ENCODE measurements at regions not wholly inside any gene's neighbourhood (a gene's known extent, or its start where the extent isn't known, plus 50 kb on each side); places are given as distances from the start of the nearest gene placed in this dataset.

GRCh38 chr6:85008296-85009009 lies 244.1 kb upstream of the TBX18 start:
- no peaks in the 10 kb centered on the region for H3K9me3 ChIP-seq
- H3K27ac ChIP-seq, result no peak overlapping the region
- no peak overlapping the region for H3K4me3 ChIP-seq
- no peak for ATAC-seq (ENCODE audit: insufficient number of reproducible peaks, low FRiP score, low read depth)
- H3K36me3 ChIP-seq, result no peaks in the 10 kb centered on the region
- H3K27me3 ChIP-seq (replicated peaks; ENCODE audit: insufficient read depth), result no peaks in the 10 kb centered on the region
- TF ChIP-seq CTCF (IDR thresholded peaks at IDR 0.05), result no peak
- no peak for DNase-seq (ENCODE audit: low spot score)
- no peaks in the 10 kb centered on the region for H3K4me1 ChIP-seq (ENCODE audit: control insufficient read depth in 1 of 2, low read depth in 2 of 2)

GRCh38 chr6:85006362-85006761 lies 242.0 kb upstream of the TBX18 start:
- Histone ChIP-seq H3K4me3 (no peak overlapping the region), H3K9me3 (no peaks in the 10 kb centered on the region), H3K36me3 (no peaks in the 10 kb centered on the region), H3K27ac (no peak overlapping the region), H3K4me1 (ENCODE audit: control insufficient read depth in 1 of 2, low read depth in 2 of 2) (no peaks in the 10 kb centered on the region), H3K27me3 (replicated peaks; ENCODE audit: insufficient read depth) (no peaks in the 10 kb centered on the region)
- TF ChIP-seq CTCF (IDR thresholded peaks at IDR 0.05), result no peak
- no peak for DNase-seq (ENCODE audit: low spot score)
- ATAC-seq (ENCODE audit: insufficient number of reproducible peaks, low FRiP score, low read depth), result no peak

- no peaks in the 10 kb centered on the region for H3K9me3 ChIP-seq
- no peaks in the 10 kb centered on the region for H3K36me3 ChIP-seq
- DNase-seq (ENCODE audit: low spot score) (no peak), ATAC-seq (ENCODE audit: insufficient number of reproducible peaks, low FRiP score, low read depth) (no peak)
- no peaks in the 10 kb centered on the region for H3K4me1 ChIP-seq (ENCODE audit: control insufficient read depth in 1 of 2, low read depth in 2 of 2)
- no peak overlapping the region for H3K4me3 ChIP-seq
- no peaks in the 10 kb centered on the region for H3K27me3 ChIP-seq (replicated peaks; ENCODE audit: insufficient read depth)
- no peak overlapping the region for H3K27ac ChIP-seq
- TF ChIP-seq CTCF (IDR thresholded peaks at IDR 0.05), result no peak
Observed at GRCh38 chr6:85005494-85005893, 241.1 kb upstream of the TBX18 start.

- H3K4me1 ChIP-seq (ENCODE audit: control insufficient read depth in 1 of 2, low read depth in 2 of 2), result no peaks in the 10 kb centered on the region
- no peak overlapping the region for H3K4me3 ChIP-seq
- ATAC-seq (ENCODE audit: insufficient number of reproducible peaks, low FRiP score, low read depth) (no peak), DNase-seq (ENCODE audit: low spot score) (no peak)
- no peaks in the 10 kb centered on the region for H3K36me3 ChIP-seq
- H3K27ac ChIP-seq, result no peak overlapping the region
- no peak for TF ChIP-seq CTCF (IDR thresholded peaks at IDR 0.05)
- no peaks in the 10 kb centered on the region for H3K9me3 ChIP-seq
- H3K27me3 ChIP-seq (replicated peaks; ENCODE audit: insufficient read depth), result no peaks in the 10 kb centered on the region
Observed at GRCh38 chr6:85004361-85004995, 240.1 kb upstream of the TBX18 start.

GRCh38 chr6:85002847-85003246 lies 238.4 kb upstream of the TBX18 start:
- no peaks in the 10 kb centered on the region for H3K4me1 ChIP-seq (ENCODE audit: control insufficient read depth in 1 of 2, low read depth in 2 of 2)
- no peak for ATAC-seq (ENCODE audit: insufficient number of reproducible peaks, low FRiP score, low read depth)
- TF ChIP-seq CTCF (IDR thresholded peaks at IDR 0.05), result no peak

More at GRCh38 chr6:85002847-85003246, 238.4 kb upstream of the TBX18 start:
- DNase-seq (ENCODE audit: low spot score), result no peak
- Histone ChIP-seq H3K27ac (no peak overlapping the region), H3K36me3 (no peaks in the 10 kb centered on the region), H3K4me3 (no peak overlapping the region), H3K27me3 (replicated peaks; ENCODE audit: insufficient read depth) (no peaks in the 10 kb centered on the region), H3K9me3 (no peaks in the 10 kb centered on the region)

Data from thoracic aorta (tissue), 2 donors.